A549 (cell line): ENCODE measurements at regions not wholly inside any gene's neighbourhood (a gene's known extent, or its start where the extent isn't known, plus 50 kb on each side); places are given as distances from the start of the nearest gene placed in this dataset.

Experiments used
- CHD4 ChIP-seq: fragments of 200-600 bp; sonication (generic); IDR thresholded peaks from 2 replicates; pipeline ENCODE4 v1.6.1; 2016; ENCODE audit warnings: antibody characterized with exemption, mild to moderate bottlenecking, borderline replicate concordance
- CTCF ChIP-seq: fragments of >200 bp; sonication (Bioruptor Twin); formaldehyde crosslinking; IDR thresholded peaks from 3 replicates; pipeline ENCODE4 v1.5.1; 2016
- EP300 ChIP-seq, 2 experiments: fragments of >200 bp; sonication (Bioruptor Twin); formaldehyde crosslinking; IDR thresholded peaks; 2 replicates in 1 of 2; 3 replicates in 1 of 2; pipeline ENCODE4 v1.6.1; 2016 to 2017
- KDM5A ChIP-seq: fragments of 200-600 bp; sonication (generic); IDR thresholded peaks from 2 replicates; pipeline ENCODE4 v1.6.1; 2016; ENCODE audit warnings: antibody characterized with exemption, mild to moderate bottlenecking
- NFE2L2 ChIP-seq: fragments of 150-350 bp; conservative IDR thresholded peaks from 2 replicates; pipeline ENCODE4 v1.6.1; 2014; ENCODE audit warnings: low read length
- PHF8 ChIP-seq: fragments of 200-600 bp; sonication (generic); IDR thresholded peaks from 2 replicates; pipeline ENCODE4 v1.6.1; 2016; ENCODE audit warnings: low read depth, mild to moderate bottlenecking, antibody characterized with exemption, moderate library complexity, borderline replicate concordance
- TF ChIP-seq, protein P1 (sequence below): fragments of 150-350 bp; IDR thresholded peaks from 2 replicates; pipeline ENCODE4 v1.6.1; 2014; ENCODE audit warnings: low read depth, mild to moderate bottlenecking, low read length

GRCh38 chr5:29077451-29077850, 2039.1 kb upstream of the CDH9 start:
- TF ChIP-seq, protein P1, sequence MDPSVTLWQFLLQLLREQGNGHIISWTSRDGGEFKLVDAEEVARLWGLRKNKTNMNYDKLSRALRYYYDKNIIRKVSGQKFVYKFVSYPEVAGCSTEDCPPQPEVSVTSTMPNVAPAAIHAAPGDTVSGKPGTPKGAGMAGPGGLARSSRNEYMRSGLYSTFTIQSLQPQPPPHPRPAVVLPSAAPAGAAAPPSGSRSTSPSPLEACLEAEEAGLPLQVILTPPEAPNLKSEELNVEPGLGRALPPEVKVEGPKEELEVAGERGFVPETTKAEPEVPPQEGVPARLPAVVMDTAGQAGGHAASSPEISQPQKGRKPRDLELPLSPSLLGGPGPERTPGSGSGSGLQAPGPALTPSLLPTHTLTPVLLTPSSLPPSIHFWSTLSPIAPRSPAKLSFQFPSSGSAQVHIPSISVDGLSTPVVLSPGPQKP: no peak
- no peak for TF ChIP-seq NFE2L2
- TF ChIP-seq PHF8: no peak
- TF ChIP-seq CHD4: no peak
- TF ChIP-seq KDM5A: no peak
- no peak for TF ChIP-seq CTCF
- no peak for TF ChIP-seq EP300 (IDR thresholded peaks at IDR 0.05)
